Adrenal gland (tissue), 9 donors: ENCODE measurements at regions not wholly inside any gene's neighbourhood (a gene's known extent, or its start where the extent isn't known, plus 50 kb on each side); places are given as distances from the start of the nearest gene placed in this dataset.
A peak's percentile ranks its signal among the peaks of the same experiment; 100 is the strongest.
"Not testable (repeated sequence)": the region's sequence is repeated elsewhere in the genome, so short reads cannot be mapped to it uniquely, and the experiment has no call there.

Experiments used
- DNase-seq, 7 donors: peaks; one replicate each; pipeline ENCODE4 v3.0.0-alpha.2; 2019 to 2020
- H3K27ac ChIP-seq, 5 donors: fragments of 200-600 bp; sonication (generic) in 4 of 5; 1 replicate in 3 of 5; 2 replicates in 2 of 5; pipeline versions ENCODE4 v1.5.1 to v1.8.0; 2016 to 2020; ENCODE audit warnings: mild to moderate bottlenecking in 1 of 5
- H3K27me3 ChIP-seq: fragments of 200-600 bp; 2 replicates; pipeline ENCODE4 v1.8.0; 2021
- H3K36me3 ChIP-seq, 2 donors: fragments of 200-600 bp; replicated peaks in 1 of 2; 1 replicate in 1 of 2; 2 replicates in 1 of 2; pipeline versions ENCODE4 v1.5.1 to v1.8.0; 2018 to 2022
- H3K4me1 ChIP-seq, 2 donors: fragments of 200-600 bp; replicated peaks in 1 of 2; 1 replicate in 1 of 2; 2 replicates in 1 of 2; pipeline versions ENCODE4 v1.5.1 to v1.8.0; 2018 to 2021
- H3K4me3 ChIP-seq, 4 donors: fragments of 200-600 bp; sonication (generic) in 3 of 4; one replicate each; pipeline ENCODE4 v1.5.1; 2016 to 2018
- H3K9me3 ChIP-seq, 3 donors: fragments of 200-600 bp; sonication (generic) in 1 of 3; replicated peaks in 1 of 3; 1 replicate in 2 of 3; 2 replicates in 1 of 3; pipeline versions ENCODE4 v1.5.1 to v1.8.0; 2016 to 2021
- CTCF ChIP-seq, 6 experiments: fragments of 450-650 bp in 4 of 6; fragments of 200-600 bp in 2 of 6; sonication (generic) in 1 of 6; IDR thresholded peaks; 1 replicate in 5 of 6; 2 replicates in 1 of 6; pipeline versions ENCODE4 v1.5.1 to v1.8.0; 2016 to 2021; ENCODE audit warnings: antibody characterized with exemption in 6 of 6, mild to moderate bottlenecking in 2 of 6, moderate library complexity in 1 of 6
- POLR2A ChIP-seq, 2 donors: fragments of 450-650 bp; IDR thresholded peaks; one replicate each; pipeline ENCODE4 v1.6.1; 2017; ENCODE audit warnings: antibody characterized with exemption in 2 of 2, mild to moderate bottlenecking in 2 of 2, moderate library complexity in 1 of 2
- WGBS, 4 donors: extraction: QIAGEN DNeasy Blood & Tissue Kit in 2 of 4; methylation state at CpG; one replicate each; pipeline versions ENCODE4 v1.1.5 to v1.1.7; 2013 to 2017; 5-methylcytosine and 5-hydroxymethylcytosine counted together
- intact Hi-C, 2 donors: fragments of 100-400 bp; cut with DNase I; formaldehyde crosslinking; loops; one replicate each; pipeline versions ENCODE4 v1.14.1 to v1.15.0; 2022 to 2023
- donor health status: healthy with polysubstance abuse.
- donor health status: Bipolar disorder and iron deficiency.
- donor health status: DM: yes; HTN: yes; CAD: no.
- donor health status: DM: no; HTN: no; CAD: no.
- donor health status: DM: no; HTN: no; CAD: no.

GRCh38 chr2:92072461-92073035 lies 2798.7 kb upstream of the TEKT4 start:
- Histone ChIP-seq H3K4me1 (no peaks in the 10 kb centered on the region), H3K9me3 (no peaks in the 10 kb centered on the region), H3K27me3 (no peaks in the 10 kb centered on the region), H3K27ac (no peak overlapping the region), H3K36me3 (no peaks in the 10 kb centered on the region), H3K4me3 (no peak overlapping the region)
- 77 to 94% (median 90%) methylated on average over 33 to 37 of the region's 37 CpGs for WGBS, 4 donors
- no peak for DNase-seq
- intact Hi-C loops, result no loop called here
- TF ChIP-seq POLR2A (IDR thresholded peaks at IDR 0.05), result no peak
- TF ChIP-seq CTCF (IDR thresholded peaks at IDR 0.05), result no peak

GRCh38 chr2:92073036-92073814 lies 2798.0 kb upstream of the TEKT4 start:
- H3K4me1 ChIP-seq, result no peaks in the 10 kb centered on the region
- H3K27me3 ChIP-seq, result no peaks in the 10 kb centered on the region
- peak in 1 of 7 donors; percentile 2 for DNase-seq
- H3K27ac ChIP-seq, result no peak overlapping the region
- WGBS, 4 donors, result 91 to 95% (median 94%) methylated on average over 49 to 60 of the region's 60 CpGs
- H3K4me3 ChIP-seq, result no peak overlapping the region
- H3K36me3 ChIP-seq, result no peaks in the 10 kb centered on the region
- no peak for TF ChIP-seq POLR2A (IDR thresholded peaks at IDR 0.05)
- TF ChIP-seq CTCF (IDR thresholded peaks at IDR 0.05), result no peak
- no peaks in the 10 kb centered on the region for H3K9me3 ChIP-seq
- intact Hi-C loops, result no loop called here

- WGBS, 4 donors, result 87 to 95% (median 92%) methylated on average over 44 to 45 of the region's 45 CpGs
- Histone ChIP-seq H3K9me3 (no peaks in the 10 kb centered on the region), H3K27ac (no peak overlapping the region), H3K36me3 (no peaks in the 10 kb centered on the region), H3K4me3 (no peak overlapping the region), H3K27me3 (no peaks in the 10 kb centered on the region), H3K4me1 (no peaks in the 10 kb centered on the region)
- TF ChIP-seq CTCF (IDR thresholded peaks at IDR 0.05), result no peak
- no peak for TF ChIP-seq POLR2A (IDR thresholded peaks at IDR 0.05)
- intact Hi-C loops, result no loop called here
- no peak for DNase-seq
Observed at GRCh38 chr2:92073815-92074548, 2797.2 kb upstream of the TEKT4 start.

- no peaks in the 10 kb centered on the region for H3K36me3 ChIP-seq
- no peak overlapping the region for H3K27ac ChIP-seq
- intact Hi-C loops, result no loop called here
- H3K27me3 ChIP-seq, result no peaks in the 10 kb centered on the region
- TF ChIP-seq POLR2A (IDR thresholded peaks at IDR 0.05) (no peak), CTCF (IDR thresholded peaks at IDR 0.05) (no peak)
- no peak overlapping the region for H3K4me3 ChIP-seq
- peak in 1 of 7 donors; percentile 3 for DNase-seq
- no peaks in the 10 kb centered on the region for H3K4me1 ChIP-seq
- H3K9me3 ChIP-seq, result no peaks in the 10 kb centered on the region
- 69 to 81% (median 76%) methylated on average over 27 to 29 of the region's 29 CpGs for WGBS, 4 donors
Observed at GRCh38 chr2:92074549-92074898, 2796.7 kb upstream of the TEKT4 start.

- H3K9me3 ChIP-seq, H3K27me3 ChIP-seq, H3K36me3 ChIP-seq, intact Hi-C loops, H3K4me3 ChIP-seq, H3K4me1 ChIP-seq, H3K27ac ChIP-seq, DNase-seq: not testable (repeated sequence)
- WGBS, 4 donors, result 77 to 88% (median 79%) methylated on average over 2 of the region's 2 CpGs
Observed at GRCh38 chr2:92075363-92075762, 2795.9 kb upstream of the TEKT4 start.
